ENCODE measurements at regions not wholly inside any gene's neighbourhood (a gene's known extent, or its start where the extent isn't known, plus 50 kb on each side); places are given as distances from the start of the nearest gene placed in this dataset.

- no peak for DNase-seq (ENCODE audit: insufficient read length, low spot score)
- TF ChIP-seq POLR2A (IDR thresholded peaks at IDR 0.05; ENCODE audit: low read depth, low read length), result no peak
- no peak for FAIRE-seq
Observed at GRCh38 chr12:47026291-47026690, 53.1 kb upstream of the PCED1B start.
